IMR-90 (cell line): ENCODE measurements at regions not wholly inside any gene's neighbourhood (a gene's known extent, or its start where the extent isn't known, plus 50 kb on each side); places are given as distances from the start of the nearest gene placed in this dataset.

Experiments
- ATAC-seq: fragments of 200-7000 bp; cut with Tn5 transposase; 2 replicates; pipeline ENCODE4 v1.9.1; 2020; ENCODE audit warnings: low read depth, mild to moderate bottlenecking, moderate library complexity
- BruUV-seq: library from RNA; stranded (reverse); fragments of 400-500 nt; replicated peaks from 2 replicates; lab custom pipeline; 2021; lab: Mats Ljungman, UMichigan
- CTCF ChIA-PET: fragments of 300-600 bp; formaldehyde crosslinking; extraction: SDS; loops from one replicate; lab custom pipeline; 2021; ENCODE audit warnings: antibody characterized with exemption; lab: Yijun Ruan, JAX
- POLR2A ChIA-PET: fragments of 300-600 bp; sonication (Branson Sonifier 250); formaldehyde crosslinking; loops from one replicate; lab custom pipeline; 2022; ENCODE audit warnings: antibody characterized with exemption; ENCODE audit not compliant: unreplicated experiment; lab: Charles Lee
- DNase-seq: peaks from one replicate; pipeline ENCODE4 v3.0.0; 2013
- H2AFZ ChIP-seq: replicated peaks from 2 replicates; pipeline ENCODE3; 2013; ENCODE audit warnings: low read length, mild to moderate bottlenecking; ENCODE audit not compliant: poor library complexity
- H2AK5ac ChIP-seq: 2 replicates; pipeline ENCODE4 v1.6.1; 2013; ENCODE audit warnings: low read depth, low read length, inconsistent platforms
- H2AK9ac ChIP-seq: replicated peaks from 2 replicates; pipeline ENCODE3; 2013; ENCODE audit warnings: mild to moderate bottlenecking, low read depth, low read length, moderate library complexity; ENCODE audit not compliant: poor library complexity
- H2BK120ac ChIP-seq: 2 replicates; pipeline ENCODE4 v1.6.1; 2013; ENCODE audit warnings: low read depth, low read length, inconsistent platforms
- H2BK15ac ChIP-seq: 3 replicates; pipeline ENCODE4 v1.6.1; 2013; ENCODE audit warnings: low read depth, low read length, inconsistent platforms
- H2BK20ac ChIP-seq: 2 replicates; pipeline ENCODE4 v1.6.1; 2013; ENCODE audit warnings: low read depth, mild to moderate bottlenecking, inconsistent platforms, low read length, moderate library complexity
- H2BK5ac ChIP-seq: 2 replicates; pipeline ENCODE4 v1.6.1; 2013; ENCODE audit warnings: mild to moderate bottlenecking, low read depth, low read length, inconsistent platforms; ENCODE audit not compliant: poor library complexity, severe bottlenecking
- H3K14ac ChIP-seq: replicated peaks from 2 replicates; pipeline ENCODE4 v1.6.1; 2013; ENCODE audit warnings: low read depth, low read length, inconsistent platforms
- H3K18ac ChIP-seq: 2 replicates; pipeline ENCODE4 v1.6.1; 2013; ENCODE audit warnings: low read depth, low read length, control low read depth
- H3K23ac ChIP-seq: 2 replicates; pipeline ENCODE4 v1.6.1; 2013; ENCODE audit warnings: low read depth, low read length, inconsistent platforms
- H3K27ac ChIP-seq: 2 replicates; pipeline ENCODE4 v1.5.1; 2013; ENCODE audit warnings: mild to moderate bottlenecking, control low read depth, low read length; ENCODE audit not compliant: insufficient read depth
- H3K27me3 ChIP-seq: 2 replicates; pipeline ENCODE4 v1.6.1; 2013; ENCODE audit warnings: low read length; ENCODE audit not compliant: control insufficient read depth, insufficient read depth
- H3K36me3 ChIP-seq: 2 replicates; pipeline ENCODE4 v1.6.1; 2013; ENCODE audit warnings: low read length, mixed read lengths; ENCODE audit not compliant: control insufficient read depth, insufficient read depth
- H3K4ac ChIP-seq: 2 replicates; pipeline ENCODE4 v1.6.1; 2013; ENCODE audit warnings: low read depth, low read length, inconsistent platforms
- H3K4me1 ChIP-seq: 2 replicates; pipeline ENCODE4 v1.6.1; 2013; ENCODE audit warnings: low read length, mixed read lengths; ENCODE audit not compliant: control insufficient read depth, insufficient read depth
- H3K4me2 ChIP-seq: 2 replicates; pipeline ENCODE4 v1.6.1; 2013; ENCODE audit warnings: low read depth, mild to moderate bottlenecking, control low read depth, low read length, moderate library complexity
- H3K4me3 ChIP-seq: 2 replicates; pipeline ENCODE4 v1.5.1; 2013; ENCODE audit warnings: low read depth, mild to moderate bottlenecking, control low read depth, low read length, moderate library complexity; ENCODE audit not compliant: insufficient read depth
- H3K56ac ChIP-seq: 2 replicates; pipeline ENCODE4 v1.6.1; 2013; ENCODE audit warnings: low read length, inconsistent platforms; ENCODE audit not compliant: insufficient read depth; ENCODE audit errors: extremely low read depth
- H3K79me1 ChIP-seq, 2 experiments: 2 replicates each; pipeline ENCODE4 v1.6.1; 2013; ENCODE audit warnings: low read length in 2 of 2, inconsistent platforms in 1 of 2, low read depth in 1 of 2
- H3K9ac ChIP-seq: 2 replicates; pipeline ENCODE4 v1.6.1; 2013; ENCODE audit warnings: low read depth, low read length, control low read depth
- H3K9me1 ChIP-seq: 2 replicates; pipeline ENCODE4 v1.6.1; 2013; ENCODE audit warnings: low read length, inconsistent platforms; ENCODE audit not compliant: insufficient read depth
- H3K9me3 ChIP-seq: 2 replicates; pipeline ENCODE4 v1.6.1; 2013; ENCODE audit warnings: low read length; ENCODE audit not compliant: control insufficient read depth, insufficient read depth
- H4K20me1 ChIP-seq: 2 replicates; pipeline ENCODE4 v1.6.1; 2013; ENCODE audit warnings: low read length, inconsistent platforms; ENCODE audit not compliant: insufficient read depth
- H4K5ac ChIP-seq: 2 replicates; pipeline ENCODE4 v1.6.1; 2013; ENCODE audit warnings: mild to moderate bottlenecking, low read depth, low read length, control low read depth
- H4K8ac ChIP-seq, 2 experiments: 2 replicates each; pipeline ENCODE4 v1.6.1; 2013; ENCODE audit warnings: low read depth in 2 of 2, low read length in 2 of 2, control low read depth in 1 of 2, inconsistent platforms in 1 of 2
- H4K91ac ChIP-seq: 2 replicates; pipeline ENCODE4 v1.6.1; 2013; ENCODE audit warnings: low read depth, low read length, inconsistent platforms; ENCODE audit not compliant: insufficient read depth
- BHLHE40 ChIP-seq: fragments of 150-350 bp; IDR thresholded peaks from 2 replicates; pipeline ENCODE4 v1.6.1; 2016; ENCODE audit warnings: mild to moderate bottlenecking, low read depth, low read length
- CEBPB ChIP-seq: IDR thresholded peaks from 2 replicates; pipeline ENCODE4 v1.6.1; 2012; ENCODE audit warnings: low read depth, low read length, improper control_type of control experiment
- CHD1 ChIP-seq: IDR thresholded peaks from 2 replicates; pipeline ENCODE4 v1.6.1; 2012; ENCODE audit warnings: low read depth, low read length, improper control_type of control experiment
- FOS ChIP-seq: fragments of 150-350 bp; IDR thresholded peaks from 2 replicates; pipeline ENCODE4 v1.6.1; 2016; ENCODE audit warnings: low read depth, low read length
- MAFK ChIP-seq: IDR thresholded peaks from 2 replicates; pipeline ENCODE4 v1.6.1; 2012; ENCODE audit warnings: low read depth, low read length, improper control_type of control experiment
- MAZ ChIP-seq: IDR thresholded peaks from 2 replicates; pipeline ENCODE4 v1.6.1; 2012; ENCODE audit warnings: low read depth, mild to moderate bottlenecking, low read length, improper control_type of control experiment, moderate library complexity, borderline replicate concordance
- NFE2L2 ChIP-seq: fragments of 150-350 bp; IDR thresholded peaks from 2 replicates; pipeline ENCODE4 v1.6.1; 2016; ENCODE audit warnings: low read depth, mild to moderate bottlenecking, low read length
- POLR2A ChIP-seq: IDR thresholded peaks from 2 replicates; pipeline ENCODE4 v1.6.1; 2012; ENCODE audit warnings: mild to moderate bottlenecking, low read depth, low read length
- RAD21 ChIP-seq: IDR thresholded peaks from 2 replicates; pipeline ENCODE4 v1.6.1; 2012; ENCODE audit warnings: low read length, improper control_type of control experiment
- RCOR1 ChIP-seq: IDR thresholded peaks from 2 replicates; pipeline ENCODE4 v1.6.1; 2012; ENCODE audit warnings: mild to moderate bottlenecking, low read length, improper control_type of control experiment; ENCODE audit not compliant: insufficient replicate concordance
- RFX5 ChIP-seq: IDR thresholded peaks from 2 replicates; pipeline ENCODE4 v1.8.0; 2012; ENCODE audit warnings: low read depth, mild to moderate bottlenecking, low read length, moderate library complexity
- SMC3 ChIP-seq: fragments of 150-350 bp; IDR thresholded peaks from 2 replicates; pipeline ENCODE4 v1.6.1; 2016; ENCODE audit warnings: low read depth, mild to moderate bottlenecking, antibody characterized with exemption, low read length, moderate library complexity
- WGBS, 2 experiments: methylation state at CpG; one replicate each; pipeline versions ENCODE4 v1.1.5 to v1.1.7; 2013; ENCODE audit warnings: missing lambda C conversion rate in 2 of 2; ENCODE audit not compliant: insufficient read length in 1 of 2; ENCODE audit errors: extremely low coverage in 2 of 2; 5-methylcytosine and 5-hydroxymethylcytosine counted together
- dilution Hi-C: fragments of 300-500 bp; cut with HindIII; formaldehyde crosslinking; loops from one replicate; pipeline ENCODE4 v1.14.3; 2018; ENCODE audit warnings: low sequenced_read_pairs; ENCODE audit not compliant: unreplicated experiment
- in situ Hi-C: fragments of 300-500 bp; cut with MboI; formaldehyde crosslinking; loops from 3 replicates; pipeline ENCODE4 v1.14.3; 2019; ENCODE audit warnings: low sequenced_read_pairs, inconsistent platforms, mixed read lengths
- intact Hi-C: fragments of 100-400 bp; cut with micrococcal nuclease; formaldehyde crosslinking; loops from 2 replicates; pipeline ENCODE4 v1.10.0; 2022

DNA sequence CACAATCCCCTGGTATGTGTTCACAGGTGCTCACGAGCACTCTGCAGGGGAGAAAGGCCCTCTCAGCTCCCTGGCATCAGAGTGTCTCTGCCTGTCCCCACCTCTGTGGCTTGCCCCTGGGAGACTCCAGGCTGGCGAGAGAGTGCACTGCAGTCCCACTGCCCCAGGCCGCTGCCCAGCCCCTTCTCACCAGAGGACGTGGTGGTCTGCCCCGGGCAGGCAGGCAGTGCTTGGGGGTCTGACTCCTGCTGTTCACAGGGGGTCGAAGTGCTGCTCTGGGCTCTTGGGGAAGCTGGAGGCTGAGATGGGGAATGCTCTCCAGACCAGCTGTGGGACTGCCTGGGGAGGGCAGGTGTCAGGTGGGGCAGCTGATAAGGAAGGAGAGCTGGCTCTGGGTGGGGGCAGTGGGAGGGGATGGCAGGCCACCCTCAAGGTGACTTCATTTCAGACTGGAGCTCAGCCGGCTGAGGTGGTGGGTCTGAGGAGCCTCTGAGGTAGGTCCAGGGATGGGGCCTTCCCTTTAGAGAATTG, 151.0 kb upstream of the B3GAT1 start:
- Histone ChIP-seq H4K91ac (no peak overlapping the region), H3K9ac (no peak overlapping the region), H3K4me1 (no peaks in the 10 kb centered on the region), H3K27me3 (no peaks in the 10 kb centered on the region), H3K4me3 (no peak overlapping the region), H2BK20ac (no peak overlapping the region), H2AFZ (no peak overlapping the region), H4K8ac (no peak overlapping the region), H2BK5ac (no peak overlapping the region), H3K56ac (no peak overlapping the region), H3K79me1 (no peaks in the 10 kb centered on the region), H3K36me3 (no peaks in the 10 kb centered on the region), H3K9me3 (peaks cover 38% of the 10 kb centered on the region), H3K18ac (no peak overlapping the region), H3K14ac (no peak overlapping the region), H3K23ac (no peak overlapping the region), H4K20me1 (no peaks in the 10 kb centered on the region), H2BK120ac (no peak overlapping the region), H2AK5ac (no peak overlapping the region), H2BK15ac (no peak overlapping the region), H3K27ac (no peak overlapping the region), H3K4ac (no peak overlapping the region), H2AK9ac (no peak overlapping the region), H3K4me2 (no peak overlapping the region), H4K5ac (no peak overlapping the region), H3K9me1 (no peaks in the 10 kb centered on the region)
- POLR2A ChIA-PET, result no interaction called here
- CTCF ChIA-PET, result no interaction called here
- dilution Hi-C loops, result no loop called here
- ATAC-seq, result no peak
- TF ChIP-seq CHD1 (no peak), MAFK (no peak), RFX5 (no peak), BHLHE40 (no peak), RCOR1 (no peak), NFE2L2 (no peak), FOS (no peak), MAZ (no peak), POLR2A (no peak), CEBPB (no peak), SMC3 (no peak), RAD21 (no peak)
- DNase-seq, result no peak
- BruUV-seq, result no TSS peak
- no CpG with 5 or more reads among the region's 7 CpGs for WGBS, 2 experiments
- in situ Hi-C loops, result no loop called here
- intact Hi-C loops, result no loop called here
